SK-N-SH (cell line): ENCODE measurements at regions not wholly inside any gene's neighbourhood (a gene's known extent, or its start where the extent isn't known, plus 50 kb on each side); places are given as distances from the start of the nearest gene placed in this dataset.

ENCODE experiments used
- CTCF ChIA-PET: fragments of 300-600, 350-600 bp; formaldehyde crosslinking; extraction: SDS; loops from one replicate; lab custom pipeline; 2021; lab: Yijun Ruan, JAX
- POLR2A ChIA-PET: fragments of 350-600 bp; sonication (Branson Sonifier 250); formaldehyde crosslinking; extraction: SDS; loops from one replicate; lab custom pipeline; 2020; ENCODE audit warnings: antibody characterized with exemption, inconsistent platforms; lab: Yijun Ruan, JAX
- DNase-seq: peaks from one replicate; pipeline ENCODE4 v3.0.0; 2012
- H2AFZ ChIP-seq: fragments of 200-600 bp; sonication (generic); 2 replicates; pipeline ENCODE4 v1.8.1; 2016; ENCODE audit warnings: antibody characterized with exemption, mild to moderate bottlenecking, low read depth
- H3F3A ChIP-seq: fragments of 200-600 bp; sonication (generic); replicated peaks from 2 replicates; pipeline ENCODE3; 2016; ENCODE audit warnings: antibody characterized with exemption, mild to moderate bottlenecking; ENCODE audit not compliant: insufficient read depth
- H3K27ac ChIP-seq, 2 experiments: fragments of 200-500 bp in 1 of 2; fragments of 200-600 bp in 1 of 2; sonication (Bioruptor generic) in 1 of 2; sonication (generic), shearing (Covaris generic) in 1 of 2; 2 replicates each; pipeline versions ENCODE4 v1.5.1 to v1.6.1; 2014 to 2016; ENCODE audit warnings: low read depth in 2 of 2, inconsistent platforms in 1 of 2, low read length in 1 of 2, mild to moderate bottlenecking in 1 of 2, mixed read lengths in 1 of 2
- H3K27me3 ChIP-seq: fragments of 200-600 bp; sonication (generic), shearing (Covaris generic); 2 replicates; pipeline ENCODE4 v1.6.1; 2016; ENCODE audit warnings: mixed run types; ENCODE audit not compliant: insufficient read depth
- H3K36me3 ChIP-seq, 2 experiments: fragments of 200-500 bp in 1 of 2; fragments of 200-600 bp in 1 of 2; sonication (Bioruptor generic) in 1 of 2; sonication (generic) in 1 of 2; replicated peaks in 1 of 2; 2 replicates each; pipeline versions ENCODE3 to v1.5.1; 2014 to 2016; ENCODE audit warnings: low read length in 1 of 2, mild to moderate bottlenecking in 1 of 2; ENCODE audit not compliant: insufficient read depth in 2 of 2, control insufficient read depth in 1 of 2
- H3K4me1 ChIP-seq, 2 experiments: fragments of 200-500 bp in 1 of 2; fragments of 200-600 bp in 1 of 2; sonication (Bioruptor generic) in 1 of 2; sonication (generic), shearing (Covaris generic) in 1 of 2; 2 replicates each; pipeline versions ENCODE4 v1.5.1 to v1.6.1; 2014 to 2016; ENCODE audit warnings: low read depth in 1 of 2, low read length in 1 of 2, mixed run types in 1 of 2; ENCODE audit not compliant: insufficient read depth in 2 of 2, control insufficient read depth in 1 of 2
- H3K4me2 ChIP-seq: fragments of 200-600 bp; sonication (generic), shearing (Covaris generic); 2 replicates; pipeline ENCODE4 v1.6.1; 2017; ENCODE audit warnings: mixed run types
- H3K4me3 ChIP-seq, 2 experiments: fragments of 200-500 bp in 1 of 2; fragments of 200-600 bp in 1 of 2; sonication (Bioruptor generic) in 1 of 2; sonication (generic), shearing (Covaris generic) in 1 of 2; 2 replicates each; pipeline versions ENCODE4 v1.5.1 to v1.8.1; 2014 to 2016; ENCODE audit warnings: low read depth in 2 of 2, inconsistent platforms in 1 of 2, low read length in 1 of 2, mild to moderate bottlenecking in 1 of 2, mixed read lengths in 1 of 2, moderate library complexity in 1 of 2
- H3K79me2 ChIP-seq: fragments of 200-600 bp; sonication (generic); 2 replicates; pipeline ENCODE4 v1.8.1; 2017; ENCODE audit warnings: mild to moderate bottlenecking; ENCODE audit not compliant: insufficient read depth
- H3K9ac ChIP-seq: fragments of 200-600 bp; sonication (generic); 2 replicates; pipeline ENCODE4 v1.6.1; 2017; ENCODE audit warnings: mixed run types
- H3K9me2 ChIP-seq: fragments of 200-600 bp; sonication (generic); 2 replicates; pipeline ENCODE4 v1.6.1; 2017; ENCODE audit warnings: mixed run types
- H3K9me3 ChIP-seq: fragments of 200-600 bp; sonication (generic); 2 replicates; pipeline ENCODE4 v1.6.1; 2017; ENCODE audit warnings: mixed run types, mild to moderate bottlenecking, moderate library complexity
- H4K20me1 ChIP-seq: fragments of 200-600 bp; sonication (generic); 2 replicates; pipeline ENCODE4 v1.6.1; 2017; ENCODE audit warnings: mild to moderate bottlenecking, mixed run types; ENCODE audit not compliant: insufficient read depth
- CHD2 ChIP-seq: fragments of 150-350 bp; IDR thresholded peaks from 2 replicates; pipeline ENCODE4 v1.6.1; 2018; ENCODE audit warnings: low read length; ENCODE audit not compliant: partially characterized antibody
- EZH2phosphoT487 ChIP-seq: fragments of 200-600 bp; sonication (generic); IDR thresholded peaks from 2 replicates; pipeline ENCODE4 v1.6.1; 2017; ENCODE audit warnings: low read depth, mixed run types, mild to moderate bottlenecking, antibody characterized with exemption, moderate library complexity, borderline replicate concordance
- FOSL2 ChIP-seq: IDR thresholded peaks from 2 replicates; pipeline ENCODE4 v1.4.0; 2012; ENCODE audit warnings: low read depth, mild to moderate bottlenecking, moderate library complexity, borderline replicate concordance
- FOXJ3 ChIP-seq: sonication (generic); formaldehyde crosslinking; IDR thresholded peaks from 2 replicates; pipeline ENCODE4 v1.5.1; 2020; ENCODE audit warnings: mild to moderate bottlenecking, missing genetic modification reagents
- FOXM1 ChIP-seq: IDR thresholded peaks from 2 replicates; pipeline ENCODE4 v1.4.0; 2012; ENCODE audit warnings: low read depth, mild to moderate bottlenecking
- GABPA ChIP-seq: IDR thresholded peaks from 2 replicates; pipeline ENCODE4 v1.4.0; 2012; ENCODE audit warnings: low read depth, mild to moderate bottlenecking
- GATA2 ChIP-seq: sonication (generic); formaldehyde crosslinking; IDR thresholded peaks from 2 replicates; pipeline ENCODE4 v1.5.0; 2020; ENCODE audit warnings: mild to moderate bottlenecking, missing genetic modification reagents
- MEF2A ChIP-seq: IDR thresholded peaks from 2 replicates; pipeline ENCODE4 v1.4.0; 2012; ENCODE audit warnings: low read depth, borderline replicate concordance
- NFIC ChIP-seq: IDR thresholded peaks from 2 replicates; pipeline ENCODE4 v1.4.0; 2012; ENCODE audit warnings: borderline replicate concordance
- NRF1 ChIP-seq: IDR thresholded peaks from 2 replicates; pipeline ENCODE4 v1.6.1; 2012; ENCODE audit warnings: low read depth, mild to moderate bottlenecking, low read length
- POLR2AphosphoS5 ChIP-seq: IDR thresholded peaks from 2 replicates; pipeline ENCODE4 v1.6.1; 2012; ENCODE audit warnings: low read depth, low read length
- RAD21 ChIP-seq: IDR thresholded peaks from 2 replicates; pipeline ENCODE4 v1.6.1; 2012; ENCODE audit warnings: mild to moderate bottlenecking, low read length
- RCOR1 ChIP-seq: fragments of 150-350 bp; IDR thresholded peaks from 2 replicates; pipeline ENCODE4 v1.6.1; 2017; ENCODE audit warnings: antibody characterized with exemption, low read length
- SIN3A ChIP-seq: IDR thresholded peaks from 2 replicates; pipeline ENCODE4 v1.6.1; 2012; ENCODE audit warnings: low read depth, mild to moderate bottlenecking, low read length, moderate library complexity, borderline replicate concordance
- SMC3 ChIP-seq: IDR thresholded peaks from 2 replicates; pipeline ENCODE4 v1.6.1; 2012; ENCODE audit warnings: low read depth, low read length, improper control_type of control experiment
- TAF1 ChIP-seq: IDR thresholded peaks from 2 replicates; pipeline ENCODE4 v1.6.1; 2012; ENCODE audit warnings: low read depth, mild to moderate bottlenecking, low read length, moderate library complexity, borderline replicate concordance
- YY1 ChIP-seq: IDR thresholded peaks from 2 replicates; pipeline ENCODE4 v1.4.0; 2012; ENCODE audit warnings: low read depth, mild to moderate bottlenecking
- WGBS: methylation state at CpG from one replicate; pipeline ENCODE4 v1.1.6; 2017; ENCODE audit warnings: low lambda C conversion rate; 5-methylcytosine and 5-hydroxymethylcytosine counted together
- TF ChIP-seq, protein P1 (sequence below): IDR thresholded peaks from 2 replicates; pipeline ENCODE4 v1.4.0; 2012; ENCODE audit warnings: low read depth
- TF ChIP-seq, protein P2 (sequence below): fragments of 200-600 bp; sonication (generic); IDR thresholded peaks from 2 replicates; pipeline ENCODE4 v1.6.1; 2017; ENCODE audit warnings: antibody characterized with exemption, mild to moderate bottlenecking, moderate library complexity
- TF ChIP-seq, protein P3 (sequence below): IDR thresholded peaks from 2 replicates; pipeline ENCODE4 v1.6.1; 2012; ENCODE audit warnings: mild to moderate bottlenecking, low read depth, low read length, moderate library complexity
- TF ChIP-seq, protein P4 (sequence below): IDR thresholded peaks from 2 replicates; pipeline ENCODE4 v1.4.0; 2012; ENCODE audit warnings: low read depth, borderline replicate concordance
- TF ChIP-seq, protein P5 (sequence below): fragments of 150-350 bp; IDR thresholded peaks from 2 replicates; pipeline ENCODE4 v1.6.1; 2017; ENCODE audit warnings: antibody characterized with exemption, low read length, low read depth, borderline replicate concordance

DNA sequence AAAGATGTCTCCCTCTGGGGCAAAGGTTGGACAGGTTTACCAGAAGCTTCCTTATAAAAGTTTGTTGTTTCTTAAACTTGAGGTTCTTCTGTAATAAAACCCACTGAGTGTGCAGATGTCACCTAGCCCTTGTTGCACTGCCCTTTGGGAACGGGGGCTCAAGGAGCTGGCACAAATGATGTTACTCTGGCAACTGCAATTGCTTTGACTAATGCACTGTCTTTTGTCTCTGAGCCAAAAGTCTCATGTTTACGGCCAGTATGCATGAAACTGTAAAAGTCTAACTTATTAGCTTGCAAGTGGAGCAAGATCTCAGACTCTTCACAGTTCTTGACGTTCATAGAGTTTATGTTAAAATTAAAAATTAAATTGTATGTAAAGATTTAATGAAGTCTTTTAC lies 655.7 kb downstream of the EPHA7 start:
- POLR2A ChIA-PET = no interaction called here
- H2AFZ ChIP-seq = no peak overlapping the region

DNA sequence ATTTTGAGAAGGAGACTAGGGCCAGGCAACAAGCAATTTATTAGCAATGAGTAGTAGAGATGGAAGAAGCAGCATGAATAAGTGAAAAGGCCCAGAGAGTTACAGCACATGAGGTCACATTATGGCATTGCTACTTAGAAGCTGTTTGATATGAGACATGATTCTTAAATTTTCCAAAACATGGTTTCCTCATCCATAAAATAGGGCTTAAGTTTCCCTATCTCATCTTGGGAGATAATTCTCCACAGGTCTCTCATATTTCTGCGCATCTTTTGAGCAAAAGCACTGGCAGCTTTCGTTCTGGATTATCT lies 656.1 kb downstream of the EPHA7 start:
- Histone ChIP-seq H3K9me3 (no peaks in the 10 kb centered on the region), H3K27ac (no peak overlapping the region)

More for the DNA sequence above, 655.7 kb downstream of the EPHA7 start:
- Histone ChIP-seq H4K20me1 (no peaks in the 10 kb centered on the region), H3K9me3 (no peaks in the 10 kb centered on the region), H3K9ac (no peak overlapping the region), H3K4me2 (no peak overlapping the region), H3K27ac (no peak overlapping the region), H3K4me1 (no peaks in the 10 kb centered on the region), H3K36me3 (no peaks in the 10 kb centered on the region), H3F3A (no peaks in the 10 kb centered on the region), H3K9me2 (no peaks in the 10 kb centered on the region), H3K27me3 (no peaks in the 10 kb centered on the region), H3K4me3 (no peak overlapping the region), H3K79me2 (no peaks in the 10 kb centered on the region)
- DNase-seq = no peak
- TF ChIP-seq GABPA (no peak), POLR2AphosphoS5 (no peak), EZH2phosphoT487 (no peak), GATA2 (no peak), RCOR1 (no peak), TAF1 (no peak), SMC3 (no peak), YY1 (no peak), FOXJ3 (CRISPR knock-in tag) (no peak), FOXM1 (no peak), SIN3A (no peak), CHD2 (no peak), RAD21 (no peak), MEF2A (no peak), FOSL2 (no peak), NFIC (no peak)
- TF ChIP-seq, protein P1, sequence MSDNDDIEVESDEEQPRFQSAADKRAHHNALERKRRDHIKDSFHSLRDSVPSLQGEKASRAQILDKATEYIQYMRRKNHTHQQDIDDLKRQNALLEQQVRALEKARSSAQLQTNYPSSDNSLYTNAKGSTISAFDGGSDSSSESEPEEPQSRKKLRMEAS = no peak
- TF ChIP-seq, protein P2, sequence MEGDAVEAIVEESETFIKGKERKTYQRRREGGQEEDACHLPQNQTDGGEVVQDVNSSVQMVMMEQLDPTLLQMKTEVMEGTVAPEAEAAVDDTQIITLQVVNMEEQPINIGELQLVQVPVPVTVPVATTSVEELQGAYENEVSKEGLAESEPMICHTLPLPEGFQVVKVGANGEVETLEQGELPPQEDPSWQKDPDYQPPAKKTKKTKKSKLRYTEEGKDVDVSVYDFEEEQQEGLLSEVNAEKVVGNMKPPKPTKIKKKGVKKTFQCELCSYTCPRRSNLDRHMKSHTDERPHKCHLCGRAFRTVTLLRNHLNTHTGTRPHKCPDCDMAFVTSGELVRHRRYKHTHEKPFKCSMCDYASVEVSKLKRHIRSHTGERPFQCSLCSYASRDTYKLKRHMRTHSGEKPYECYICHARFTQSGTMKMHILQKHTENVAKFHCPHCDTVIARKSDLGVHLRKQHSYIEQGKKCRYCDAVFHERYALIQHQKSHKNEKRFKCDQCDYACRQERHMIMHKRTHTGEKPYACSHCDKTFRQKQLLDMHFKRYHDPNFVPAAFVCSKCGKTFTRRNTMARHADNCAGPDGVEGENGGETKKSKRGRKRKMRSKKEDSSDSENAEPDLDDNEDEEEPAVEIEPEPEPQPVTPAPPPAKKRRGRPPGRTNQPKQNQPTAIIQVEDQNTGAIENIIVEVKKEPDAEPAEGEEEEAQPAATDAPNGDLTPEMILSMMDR = no peak
- WGBS = 21% methylated on average over 3 of the region's 3 CpGs
- CTCF ChIA-PET = no interaction called here

More for the DNA sequence above, 656.1 kb downstream of the EPHA7 start:
- no peaks in the 10 kb centered on the region for H3K79me2 ChIP-seq
- 35% methylated on average over 2 of the region's 2 CpGs for WGBS
- H3K4me1 ChIP-seq = no peaks in the 10 kb centered on the region
- no peak for DNase-seq
- POLR2A ChIA-PET = no interaction called here
- no peak overlapping the region for H3K4me2 ChIP-seq
- H4K20me1 ChIP-seq = no peaks in the 10 kb centered on the region
- H3K9ac ChIP-seq = no peak overlapping the region
- no peak overlapping the region for H2AFZ ChIP-seq
- TF ChIP-seq NFIC (no peak), YY1 (no peak), SMC3 (no peak), NRF1 (no peak), TAF1 (no peak)
- TF ChIP-seq, protein P3, sequence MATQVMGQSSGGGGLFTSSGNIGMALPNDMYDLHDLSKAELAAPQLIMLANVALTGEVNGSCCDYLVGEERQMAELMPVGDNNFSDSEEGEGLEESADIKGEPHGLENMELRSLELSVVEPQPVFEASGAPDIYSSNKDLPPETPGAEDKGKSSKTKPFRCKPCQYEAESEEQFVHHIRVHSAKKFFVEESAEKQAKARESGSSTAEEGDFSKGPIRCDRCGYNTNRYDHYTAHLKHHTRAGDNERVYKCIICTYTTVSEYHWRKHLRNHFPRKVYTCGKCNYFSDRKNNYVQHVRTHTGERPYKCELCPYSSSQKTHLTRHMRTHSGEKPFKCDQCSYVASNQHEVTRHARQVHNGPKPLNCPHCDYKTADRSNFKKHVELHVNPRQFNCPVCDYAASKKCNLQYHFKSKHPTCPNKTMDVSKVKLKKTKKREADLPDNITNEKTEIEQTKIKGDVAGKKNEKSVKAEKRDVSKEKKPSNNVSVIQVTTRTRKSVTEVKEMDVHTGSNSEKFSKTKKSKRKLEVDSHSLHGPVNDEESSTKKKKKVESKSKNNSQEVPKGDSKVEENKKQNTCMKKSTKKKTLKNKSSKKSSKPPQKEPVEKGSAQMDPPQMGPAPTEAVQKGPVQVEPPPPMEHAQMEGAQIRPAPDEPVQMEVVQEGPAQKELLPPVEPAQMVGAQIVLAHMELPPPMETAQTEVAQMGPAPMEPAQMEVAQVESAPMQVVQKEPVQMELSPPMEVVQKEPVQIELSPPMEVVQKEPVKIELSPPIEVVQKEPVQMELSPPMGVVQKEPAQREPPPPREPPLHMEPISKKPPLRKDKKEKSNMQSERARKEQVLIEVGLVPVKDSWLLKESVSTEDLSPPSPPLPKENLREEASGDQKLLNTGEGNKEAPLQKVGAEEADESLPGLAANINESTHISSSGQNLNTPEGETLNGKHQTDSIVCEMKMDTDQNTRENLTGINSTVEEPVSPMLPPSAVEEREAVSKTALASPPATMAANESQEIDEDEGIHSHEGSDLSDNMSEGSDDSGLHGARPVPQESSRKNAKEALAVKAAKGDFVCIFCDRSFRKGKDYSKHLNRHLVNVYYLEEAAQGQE = no peak
- TF ChIP-seq, protein P4, sequence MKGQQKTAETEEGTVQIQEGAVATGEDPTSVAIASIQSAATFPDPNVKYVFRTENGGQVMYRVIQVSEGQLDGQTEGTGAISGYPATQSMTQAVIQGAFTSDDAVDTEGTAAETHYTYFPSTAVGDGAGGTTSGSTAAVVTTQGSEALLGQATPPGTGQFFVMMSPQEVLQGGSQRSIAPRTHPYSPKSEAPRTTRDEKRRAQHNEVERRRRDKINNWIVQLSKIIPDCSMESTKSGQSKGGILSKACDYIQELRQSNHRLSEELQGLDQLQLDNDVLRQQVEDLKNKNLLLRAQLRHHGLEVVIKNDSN = no peak
- TF ChIP-seq, protein P5, sequence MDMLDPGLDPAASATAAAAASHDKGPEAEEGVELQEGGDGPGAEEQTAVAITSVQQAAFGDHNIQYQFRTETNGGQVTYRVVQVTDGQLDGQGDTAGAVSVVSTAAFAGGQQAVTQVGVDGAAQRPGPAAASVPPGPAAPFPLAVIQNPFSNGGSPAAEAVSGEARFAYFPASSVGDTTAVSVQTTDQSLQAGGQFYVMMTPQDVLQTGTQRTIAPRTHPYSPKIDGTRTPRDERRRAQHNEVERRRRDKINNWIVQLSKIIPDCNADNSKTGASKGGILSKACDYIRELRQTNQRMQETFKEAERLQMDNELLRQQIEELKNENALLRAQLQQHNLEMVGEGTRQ = no peak
- no peak overlapping the region for H3K4me3 ChIP-seq
- no peaks in the 10 kb centered on the region for H3F3A ChIP-seq
- CTCF ChIA-PET = no interaction called here
- no peaks in the 10 kb centered on the region for H3K9me2 ChIP-seq
- no peaks in the 10 kb centered on the region for H3K36me3 ChIP-seq
- no peaks in the 10 kb centered on the region for H3K27me3 ChIP-seq
